ENCODE measurements at regions not wholly inside any gene's neighbourhood (a gene's known extent, or its start where the extent isn't known, plus 50 kb on each side); places are given as distances from the start of the nearest gene placed in this dataset.
"Not testable (repeated sequence)": the region's sequence is repeated elsewhere in the genome, so short reads cannot be mapped to it uniquely, and the experiment has no call there.

DNA sequence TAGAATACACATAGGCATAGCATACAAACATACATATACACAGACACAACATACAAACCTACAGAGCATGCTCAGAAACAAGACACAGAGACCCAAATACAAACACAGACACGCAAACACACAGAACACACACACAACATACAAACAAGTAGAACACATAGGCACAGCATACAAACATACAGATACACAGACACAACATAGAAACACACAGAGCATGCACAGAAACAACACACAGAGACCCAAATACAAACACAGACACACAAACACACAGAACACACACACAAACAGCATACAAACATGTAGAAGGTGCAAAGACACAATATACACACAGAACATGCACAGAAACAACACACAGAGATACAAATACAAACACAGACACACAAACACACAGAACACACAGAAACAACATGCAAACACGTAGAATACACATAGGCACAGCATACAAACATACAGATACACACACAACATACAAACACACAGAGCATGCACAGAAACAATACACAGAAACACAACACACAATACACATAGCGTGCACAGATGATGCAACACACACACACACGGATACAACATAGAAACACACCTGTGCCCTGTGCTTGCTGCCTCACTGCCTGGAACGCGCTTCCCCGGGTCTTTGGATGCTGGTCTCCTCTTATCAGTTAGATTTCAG is 469.0 kb upstream of the CDH4 start:
- intact Hi-C loops (cut with micrococcal nuclease) = no loop called here

DNA sequence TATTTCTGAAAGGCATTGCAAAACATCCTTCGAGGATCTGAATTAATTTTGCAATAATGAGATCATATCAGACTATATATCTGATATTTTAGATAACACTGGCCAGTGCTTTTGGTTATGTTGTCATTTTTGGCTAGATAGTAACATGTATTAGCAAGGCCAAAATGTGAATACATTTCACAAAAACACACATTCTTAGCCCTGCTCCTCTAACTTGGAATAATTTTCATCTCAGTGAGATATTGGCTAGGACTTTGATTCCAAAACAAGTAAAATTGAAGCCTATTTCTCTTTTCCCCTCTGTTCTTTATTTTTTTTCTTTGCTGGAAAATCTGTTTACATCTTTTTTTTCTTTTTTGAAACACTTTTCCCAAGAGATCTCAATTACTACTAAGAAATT is 466.8 kb upstream of the CDH4 start:
- CTCF ChIA-PET = no interaction called here
- no peak for DNase-seq
- Mint-ChIP-seq H3K27me3 (ENCODE audit: low read depth) (no peaks in the 10 kb centered on the region), H3K9me3 (no peaks in the 10 kb centered on the region), H3K27ac (no peak overlapping the region), H3K36me3 (ENCODE audit: low read depth) (no peaks in the 10 kb centered on the region), H3K4me3 (no peak overlapping the region), H3K4me1 (ENCODE audit: low read depth) (no peaks in the 10 kb centered on the region)
- intact Hi-C loops (cut with micrococcal nuclease) = no loop called here

More for the DNA sequence above, 469.0 kb upstream of the CDH4 start:
- Mint-ChIP-seq H3K4me1 (ENCODE audit: low read depth) (no peaks in the 10 kb centered on the region), H3K9me3 (no peaks in the 10 kb centered on the region), H3K4me3 (no peak overlapping the region), H3K36me3 (ENCODE audit: low read depth) (no peaks in the 10 kb centered on the region), H3K27me3 (ENCODE audit: low read depth) (peaks cover 3% of the 10 kb centered on the region), H3K27ac (no peak overlapping the region)
- no peak for DNase-seq
- CTCF ChIA-PET = no interaction called here

DNA sequence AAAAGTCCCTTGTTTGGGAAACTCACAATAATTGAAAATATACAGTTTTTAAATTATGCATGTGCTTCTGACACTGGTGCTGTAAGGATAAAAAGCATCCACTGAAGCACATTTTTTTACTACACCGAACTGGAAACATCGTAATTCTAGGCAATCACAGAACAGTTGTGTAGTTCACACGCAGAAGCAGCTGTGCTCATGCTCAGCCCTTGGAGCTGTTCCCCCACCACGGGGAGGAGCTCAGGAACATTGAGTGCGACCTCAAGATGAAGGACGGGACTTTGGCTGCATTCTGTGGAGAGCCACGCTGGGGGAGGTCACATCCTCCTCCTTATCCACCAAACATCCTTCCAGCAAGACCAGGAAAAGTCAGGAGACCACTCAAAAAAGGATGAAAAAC is 466.3 kb upstream of the CDH4 start:
- Mint-ChIP-seq H3K36me3 (ENCODE audit: low read depth) (no peaks in the 10 kb centered on the region), H3K9me3 (no peaks in the 10 kb centered on the region), H3K27me3 (ENCODE audit: low read depth) (no peaks in the 10 kb centered on the region), H3K4me3 (no peak overlapping the region), H3K4me1 (ENCODE audit: low read depth) (no peaks in the 10 kb centered on the region), H3K27ac (no peak overlapping the region)
- DNase-seq = no peak
- intact Hi-C loops (cut with micrococcal nuclease) = no loop called here
- CTCF ChIA-PET = no interaction called here

DNA sequence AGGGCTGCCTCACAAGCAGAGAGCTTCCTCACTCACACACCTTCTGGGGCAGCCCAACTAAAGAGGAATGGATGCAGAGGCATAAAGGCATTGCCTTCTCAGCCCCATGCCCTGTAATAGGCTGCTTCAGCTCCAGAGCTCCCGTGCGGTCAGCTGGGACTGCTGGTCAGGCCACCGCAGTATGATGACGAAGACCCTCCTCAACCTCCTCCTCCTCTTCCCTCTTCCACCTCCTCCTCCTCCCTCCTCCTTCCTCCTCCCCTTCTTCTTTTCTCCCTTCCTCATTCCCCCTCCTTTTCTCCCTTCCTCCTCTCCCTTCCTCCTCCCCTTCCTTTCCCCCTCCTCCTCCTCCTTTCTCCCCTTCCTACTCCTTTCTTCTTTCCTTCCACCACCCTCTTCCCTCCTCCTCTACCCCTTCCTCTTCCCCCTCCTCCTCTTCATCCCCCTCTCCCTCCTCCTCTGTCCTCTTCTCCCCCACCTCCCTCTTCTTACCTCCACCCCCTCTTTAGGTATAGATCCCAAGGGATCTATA is 465.3 kb upstream of the CDH4 start:
- H3K4me1 Mint-ChIP-seq (ENCODE audit: low read depth) = no peaks in the 10 kb centered on the region
- intact Hi-C loops (cut with micrococcal nuclease) = no loop called here
- H3K9me3 Mint-ChIP-seq = no peaks in the 10 kb centered on the region
- H3K27ac Mint-ChIP-seq = no peak overlapping the region
- no peak overlapping the region for H3K4me3 Mint-ChIP-seq
- no peaks in the 10 kb centered on the region for H3K36me3 Mint-ChIP-seq (ENCODE audit: low read depth)
- CTCF ChIA-PET = no interaction called here
- peaks cover 5% of the 10 kb centered on the region for H3K27me3 Mint-ChIP-seq (ENCODE audit: low read depth)
- no peak for DNase-seq

DNA sequence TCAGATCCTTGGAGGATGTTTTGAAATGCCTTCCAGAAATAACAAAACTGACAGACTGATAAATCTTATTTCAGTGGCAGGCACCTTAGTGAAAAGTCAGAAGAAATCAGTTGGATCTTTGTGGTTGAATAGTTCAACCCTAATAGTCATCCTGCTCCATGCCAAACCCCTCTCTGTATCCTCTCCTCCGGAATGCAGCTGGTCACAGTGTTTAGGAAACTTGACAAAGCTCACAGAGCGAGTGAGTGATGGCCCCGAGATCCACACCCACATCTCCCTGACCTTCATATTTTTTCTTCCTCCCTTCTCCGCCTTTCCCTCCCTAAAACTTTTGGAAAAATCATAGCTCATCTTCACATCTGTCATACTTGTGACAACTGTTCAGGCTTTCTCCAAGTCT is 464.8 kb upstream of the CDH4 start:
- no peak overlapping the region for H3K4me3 Mint-ChIP-seq
- H3K36me3 Mint-ChIP-seq (ENCODE audit: low read depth) = no peaks in the 10 kb centered on the region
- CTCF ChIA-PET = no interaction called here
- DNase-seq = no peak
- peaks cover 5% of the 10 kb centered on the region for H3K27me3 Mint-ChIP-seq (ENCODE audit: low read depth)
- H3K9me3 Mint-ChIP-seq = no peaks in the 10 kb centered on the region
- no peaks in the 10 kb centered on the region for H3K4me1 Mint-ChIP-seq (ENCODE audit: low read depth)
- intact Hi-C loops (cut with micrococcal nuclease) = no loop called here
- no peak overlapping the region for H3K27ac Mint-ChIP-seq

DNA sequence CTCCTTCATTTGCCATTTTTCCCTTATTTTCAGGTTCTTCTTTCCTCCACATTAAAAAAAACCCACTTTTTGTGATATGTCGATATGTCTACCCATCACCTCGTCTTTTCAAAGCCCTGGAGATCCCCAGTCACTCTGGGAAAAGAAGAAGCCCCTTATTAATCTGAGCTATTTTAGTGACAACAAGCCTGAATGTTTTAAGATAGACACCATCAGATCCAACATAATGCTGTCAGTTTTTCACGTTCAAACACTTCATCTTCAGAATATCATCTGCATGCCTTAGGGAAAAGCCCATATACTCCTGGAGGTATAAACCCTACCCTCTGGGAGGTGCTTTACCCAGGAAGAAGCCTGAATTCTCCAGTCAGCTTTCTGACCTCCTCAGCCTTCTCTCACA is 464.0 kb upstream of the CDH4 start:
- no peaks in the 10 kb centered on the region for H3K9me3 Mint-ChIP-seq
- no peak overlapping the region for H3K27ac Mint-ChIP-seq
- peaks cover 5% of the 10 kb centered on the region for H3K27me3 Mint-ChIP-seq (ENCODE audit: low read depth)
- H3K36me3 Mint-ChIP-seq (ENCODE audit: low read depth) = no peaks in the 10 kb centered on the region
- intact Hi-C loops (cut with micrococcal nuclease) = no loop called here
- H3K4me1 Mint-ChIP-seq (ENCODE audit: low read depth) = no peaks in the 10 kb centered on the region
- CTCF ChIA-PET = no interaction called here
- H3K4me3 Mint-ChIP-seq = no peak overlapping the region
- DNase-seq = no peak

DNA sequence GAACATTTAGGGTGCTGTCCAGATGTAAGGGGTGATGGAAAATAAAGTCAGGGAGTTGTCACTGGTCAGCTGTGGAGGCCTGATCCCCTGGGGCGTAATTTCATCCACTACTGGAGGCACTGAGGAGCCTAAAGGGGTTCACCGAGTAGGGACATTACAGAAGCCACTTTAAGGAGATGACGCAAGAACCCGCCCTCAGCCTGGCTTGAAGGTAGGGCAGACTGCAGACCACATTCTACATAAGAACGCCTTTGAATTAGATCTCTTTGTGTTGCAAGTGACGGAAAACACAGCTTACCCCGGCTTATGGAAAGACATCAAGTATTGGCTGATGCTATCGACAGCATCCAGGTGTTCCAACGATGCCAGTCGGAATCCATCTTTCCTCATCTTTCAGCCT is 462.7 kb upstream of the CDH4 start:
- Mint-ChIP-seq H3K27me3 (ENCODE audit: low read depth) (peaks cover 6% of the 10 kb centered on the region), H3K9me3 (no peaks in the 10 kb centered on the region), H3K27ac (no peak overlapping the region), H3K4me1 (ENCODE audit: low read depth) (no peaks in the 10 kb centered on the region), H3K36me3 (ENCODE audit: low read depth) (no peaks in the 10 kb centered on the region), H3K4me3 (no peak overlapping the region)
- CTCF ChIA-PET = no interaction called here
- intact Hi-C loops (cut with micrococcal nuclease) = no loop called here
- no peak for DNase-seq

DNA sequence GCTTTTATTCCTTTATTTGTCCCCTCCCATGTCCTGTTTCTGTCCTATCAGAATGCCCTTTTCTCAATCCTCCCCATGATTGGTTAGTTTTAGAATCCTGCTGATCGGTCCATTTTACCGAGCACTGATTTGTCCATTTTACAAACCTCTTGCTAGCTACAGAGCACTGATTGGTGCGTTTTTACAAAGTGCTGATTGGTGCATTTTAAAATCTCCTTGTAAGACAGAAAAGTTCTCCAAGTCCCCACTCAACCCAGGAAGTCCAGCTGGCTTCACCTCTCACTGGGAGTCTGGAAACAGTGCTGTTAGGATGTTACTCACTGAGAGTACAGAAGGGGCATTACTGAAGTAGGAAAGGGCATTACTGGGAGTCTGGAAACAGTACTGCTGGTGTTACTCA is 461.7 kb upstream of the CDH4 start:
- H3K27me3 Mint-ChIP-seq (ENCODE audit: low read depth); CTCF ChIA-PET; H3K4me3 Mint-ChIP-seq; H3K9me3 Mint-ChIP-seq; DNase-seq; H3K36me3 Mint-ChIP-seq (ENCODE audit: low read depth); H3K27ac Mint-ChIP-seq; H3K4me1 Mint-ChIP-seq (ENCODE audit: low read depth); intact Hi-C loops (cut with micrococcal nuclease): not testable (repeated sequence)

DNA sequence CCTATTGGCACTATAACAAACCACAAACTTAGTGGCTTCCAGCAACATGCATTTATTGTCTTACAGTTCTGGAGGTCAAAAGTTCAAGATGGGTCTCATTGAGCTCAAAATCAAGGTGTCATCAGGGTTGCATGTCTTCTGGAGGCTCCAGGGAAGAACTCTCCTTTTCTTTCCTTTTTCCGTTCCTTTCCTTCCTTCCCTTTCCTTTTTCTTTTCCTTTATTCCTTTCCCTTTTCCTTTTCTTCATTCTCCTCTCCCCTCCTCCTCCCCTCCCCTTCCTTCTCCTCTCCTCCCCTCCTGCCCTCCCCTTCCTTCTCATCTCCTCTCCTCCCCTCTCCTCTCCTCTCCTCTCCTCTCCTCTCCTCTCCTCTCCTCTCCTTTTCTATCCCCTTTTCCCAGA is 460.2 kb upstream of the CDH4 start:
- CTCF ChIA-PET = no interaction called here
- no peaks in the 10 kb centered on the region for H3K9me3 Mint-ChIP-seq
- no peaks in the 10 kb centered on the region for H3K4me1 Mint-ChIP-seq (ENCODE audit: low read depth)
- peaks cover 8% of the 10 kb centered on the region for H3K27me3 Mint-ChIP-seq (ENCODE audit: low read depth)
- no peaks in the 10 kb centered on the region for H3K36me3 Mint-ChIP-seq (ENCODE audit: low read depth)
- H3K4me3 Mint-ChIP-seq = no peak overlapping the region
- no peak for DNase-seq
- intact Hi-C loops (cut with micrococcal nuclease) = no loop called here
- H3K27ac Mint-ChIP-seq = no peak overlapping the region

DNA sequence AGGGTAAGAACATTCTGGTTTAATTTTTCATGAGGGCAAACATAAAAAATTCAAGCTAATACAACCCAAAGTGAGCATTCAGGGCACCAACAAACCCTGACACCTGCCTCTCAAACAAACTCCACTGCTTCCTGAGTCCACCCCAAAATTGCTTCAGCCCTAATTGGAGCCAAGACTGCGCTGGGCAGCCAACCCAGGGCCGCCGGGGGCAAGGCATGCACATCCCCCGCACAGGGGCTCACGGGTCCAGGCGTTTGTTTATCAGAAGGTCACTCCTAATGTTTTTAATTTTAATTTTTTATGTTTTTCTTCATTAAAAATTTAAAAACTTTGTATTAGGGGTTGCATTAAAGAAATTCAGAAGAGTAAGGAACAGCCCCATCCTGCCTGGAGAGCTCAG is 459.1 kb upstream of the CDH4 start:
- no peak for DNase-seq
- Mint-ChIP-seq H3K36me3 (ENCODE audit: low read depth) (no peaks in the 10 kb centered on the region), H3K9me3 (no peaks in the 10 kb centered on the region), H3K4me3 (no peak overlapping the region), H3K27me3 (ENCODE audit: low read depth) (peaks cover 8% of the 10 kb centered on the region), H3K27ac (no peak overlapping the region), H3K4me1 (ENCODE audit: low read depth) (no peaks in the 10 kb centered on the region)
- CTCF ChIA-PET = no interaction called here
- intact Hi-C loops (cut with micrococcal nuclease) = no loop called here

DNA sequence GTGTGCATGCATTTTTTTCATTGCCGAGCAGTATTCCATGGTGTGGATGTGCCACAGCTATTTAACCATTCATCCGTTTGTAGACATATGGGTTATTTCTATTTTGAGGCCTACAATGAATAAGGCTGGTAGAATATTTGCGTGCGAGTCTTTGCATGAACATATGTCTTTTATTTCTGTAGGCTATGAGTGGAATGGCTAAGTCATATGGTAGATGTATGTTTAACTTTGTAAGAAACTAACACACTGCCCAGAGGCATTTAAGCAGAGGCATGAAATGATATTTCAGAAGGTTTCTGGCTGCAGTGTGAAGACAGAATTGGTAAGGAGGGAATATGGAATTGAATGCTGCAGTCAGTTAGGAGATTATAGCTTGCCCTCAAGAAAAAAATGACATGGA is 457.4 kb upstream of the CDH4 start:
- Mint-ChIP-seq H3K4me1 (ENCODE audit: low read depth) (no peaks in the 10 kb centered on the region), H3K27ac (no peak overlapping the region), H3K27me3 (ENCODE audit: low read depth) (peaks cover 8% of the 10 kb centered on the region), H3K36me3 (ENCODE audit: low read depth) (no peaks in the 10 kb centered on the region), H3K9me3 (no peaks in the 10 kb centered on the region), H3K4me3 (no peak overlapping the region)
- no peak for DNase-seq
- intact Hi-C loops (cut with micrococcal nuclease) = no loop called here
- CTCF ChIA-PET = no interaction called here

DNA sequence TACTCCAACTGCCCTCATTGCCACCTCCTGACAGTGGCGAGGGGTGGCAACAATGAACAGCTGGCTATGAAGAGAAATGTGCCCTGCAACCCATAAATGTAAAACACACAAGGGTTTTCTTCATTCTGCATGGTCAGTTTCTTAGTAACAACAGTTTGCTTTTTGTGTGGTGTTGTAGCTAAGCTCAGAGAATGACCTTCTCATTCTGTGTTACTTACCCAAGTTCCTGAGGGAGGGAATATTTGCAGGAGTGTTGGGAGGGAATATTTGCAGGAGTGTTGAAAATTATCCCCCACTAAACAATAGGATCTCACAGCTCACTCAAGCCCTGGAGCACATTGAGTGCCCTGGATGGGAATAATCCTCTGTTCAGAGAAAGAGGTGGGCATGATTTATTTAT is 456.4 kb upstream of the CDH4 start:
- no peak for DNase-seq
- H3K36me3 Mint-ChIP-seq (ENCODE audit: low read depth) = no peaks in the 10 kb centered on the region
- CTCF ChIA-PET = no interaction called here
- intact Hi-C loops (cut with micrococcal nuclease) = no loop called here
- no peak overlapping the region for H3K4me3 Mint-ChIP-seq
- H3K4me1 Mint-ChIP-seq (ENCODE audit: low read depth) = no peaks in the 10 kb centered on the region
- peaks cover 3% of the 10 kb centered on the region for H3K9me3 Mint-ChIP-seq
- H3K27me3 Mint-ChIP-seq (ENCODE audit: low read depth) = peaks cover 8% of the 10 kb centered on the region
- no peak overlapping the region for H3K27ac Mint-ChIP-seq

DNA sequence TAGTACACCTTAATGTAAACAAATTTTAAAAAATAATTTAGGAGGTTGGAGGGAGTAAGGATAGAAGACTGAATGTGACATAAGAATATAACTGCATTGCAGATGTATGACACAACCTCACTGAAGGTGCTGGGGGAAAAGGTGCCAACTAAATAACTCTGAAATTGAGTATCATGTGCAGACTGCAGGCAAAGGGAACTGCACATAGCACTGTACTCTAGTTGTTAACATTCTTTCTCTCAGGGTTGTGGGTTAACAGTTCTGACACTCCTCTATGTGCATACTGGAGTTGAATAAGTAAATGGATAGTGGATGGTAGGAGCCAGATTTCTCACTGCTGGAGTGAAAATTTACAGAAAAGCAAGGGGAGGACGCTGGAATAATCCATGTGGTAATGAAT is 451.9 kb upstream of the CDH4 start:
- intact Hi-C loops (cut with micrococcal nuclease) = no loop called here
- H3K27me3 Mint-ChIP-seq (ENCODE audit: low read depth) = peaks cover 3% of the 10 kb centered on the region
- H3K9me3 Mint-ChIP-seq = peaks cover 5% of the 10 kb centered on the region
- H3K4me3 Mint-ChIP-seq = no peak overlapping the region
- CTCF ChIA-PET = no interaction called here
- H3K36me3 Mint-ChIP-seq (ENCODE audit: low read depth) = no peaks in the 10 kb centered on the region
- no peak for DNase-seq
- H3K27ac Mint-ChIP-seq = no peak overlapping the region
- no peaks in the 10 kb centered on the region for H3K4me1 Mint-ChIP-seq (ENCODE audit: low read depth)

DNA sequence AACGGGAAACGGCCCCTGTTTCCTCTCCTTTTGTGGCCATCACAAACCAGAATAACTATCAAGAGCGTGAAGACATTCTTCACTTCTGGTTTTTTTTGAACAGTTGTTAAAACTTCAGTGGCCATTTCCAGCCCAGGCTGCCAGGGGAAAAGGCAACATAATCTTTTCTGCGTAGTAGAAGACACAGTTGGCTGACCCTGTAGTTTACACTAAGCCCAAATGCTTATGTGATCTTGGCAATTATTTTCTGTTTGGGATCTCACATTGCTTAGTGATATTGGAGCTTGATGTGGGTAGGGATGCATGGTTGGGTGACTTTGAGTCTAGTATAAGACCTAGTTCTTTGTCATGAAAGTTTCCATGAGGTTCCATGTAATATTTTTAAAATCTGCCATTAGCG is 449.4 kb upstream of the CDH4 start:
- peaks cover 5% of the 10 kb centered on the region for H3K9me3 Mint-ChIP-seq
- DNase-seq = no peak
- H3K4me1 Mint-ChIP-seq (ENCODE audit: low read depth) = no peaks in the 10 kb centered on the region
- H3K27ac Mint-ChIP-seq = no peak overlapping the region
- no peaks in the 10 kb centered on the region for H3K36me3 Mint-ChIP-seq (ENCODE audit: low read depth)
- H3K27me3 Mint-ChIP-seq (ENCODE audit: low read depth) = peaks cover 3% of the 10 kb centered on the region
- intact Hi-C loops (cut with micrococcal nuclease) = no loop called here
- CTCF ChIA-PET = no interaction called here
- H3K4me3 Mint-ChIP-seq = no peak overlapping the region

Measured in activated naive CD4-positive, alpha-beta T cell treated with anti-CD3 and anti-CD28 coated beads for 36 hours (primary cell).